ENCODE measurements at regions not wholly inside any gene's neighbourhood (a gene's known extent, or its start where the extent isn't known, plus 50 kb on each side); places are given as distances from the start of the nearest gene placed in this dataset.

GRCh38 chr16:18008356-18008755, 328.2 kb downstream of the NPIPA8 start:
- TF ChIP-seq, protein P1, sequence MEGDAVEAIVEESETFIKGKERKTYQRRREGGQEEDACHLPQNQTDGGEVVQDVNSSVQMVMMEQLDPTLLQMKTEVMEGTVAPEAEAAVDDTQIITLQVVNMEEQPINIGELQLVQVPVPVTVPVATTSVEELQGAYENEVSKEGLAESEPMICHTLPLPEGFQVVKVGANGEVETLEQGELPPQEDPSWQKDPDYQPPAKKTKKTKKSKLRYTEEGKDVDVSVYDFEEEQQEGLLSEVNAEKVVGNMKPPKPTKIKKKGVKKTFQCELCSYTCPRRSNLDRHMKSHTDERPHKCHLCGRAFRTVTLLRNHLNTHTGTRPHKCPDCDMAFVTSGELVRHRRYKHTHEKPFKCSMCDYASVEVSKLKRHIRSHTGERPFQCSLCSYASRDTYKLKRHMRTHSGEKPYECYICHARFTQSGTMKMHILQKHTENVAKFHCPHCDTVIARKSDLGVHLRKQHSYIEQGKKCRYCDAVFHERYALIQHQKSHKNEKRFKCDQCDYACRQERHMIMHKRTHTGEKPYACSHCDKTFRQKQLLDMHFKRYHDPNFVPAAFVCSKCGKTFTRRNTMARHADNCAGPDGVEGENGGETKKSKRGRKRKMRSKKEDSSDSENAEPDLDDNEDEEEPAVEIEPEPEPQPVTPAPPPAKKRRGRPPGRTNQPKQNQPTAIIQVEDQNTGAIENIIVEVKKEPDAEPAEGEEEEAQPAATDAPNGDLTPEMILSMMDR (IDR thresholded peaks at IDR 0.05): no peak
- no peak for TF ChIP-seq EZH2 (IDR thresholded peaks at IDR 0.05; ENCODE audit: borderline replicate concordance, insufficient read depth, low read depth, low read length, poor library complexity, severe bottlenecking)

All from B cell (primary cell).